SK-N-MC (cell line): ENCODE measurements at regions not wholly inside any gene's neighbourhood (a gene's known extent, or its start where the extent isn't known, plus 50 kb on each side); places are given as distances from the start of the nearest gene placed in this dataset.

Experiments
- DNase-seq: peaks from one replicate; pipeline ENCODE4 v3.0.0-alpha.2; 2011; ENCODE audit warnings: low read depth, low spot score
- H3K27ac ChIP-seq: fragments of 200-600 bp; sonication (generic); 2 replicates; pipeline ENCODE4 v1.5.1; 2016; ENCODE audit warnings: mixed run types
- H3K36me3 ChIP-seq: fragments of 200-600 bp; sonication (generic); 2 replicates; pipeline ENCODE4 v1.6.1; 2017; ENCODE audit warnings: antibody characterized with exemption, low read length, mixed read lengths; ENCODE audit not compliant: insufficient read depth
- H3K4me3 ChIP-seq: fragments of 200-600 bp; sonication (generic); 2 replicates; pipeline ENCODE4 v1.5.1; 2016
- H3K9ac ChIP-seq: fragments of 200-600 bp; sonication (generic); 2 replicates; pipeline ENCODE4 v1.8.0; 2017; ENCODE audit warnings: mixed run types, mixed read lengths; ENCODE audit not compliant: insufficient read length
- H3K9me3 ChIP-seq: fragments of 200-600 bp; sonication (generic); 2 replicates; pipeline ENCODE4 v1.6.1; 2017; ENCODE audit warnings: low read depth, mild to moderate bottlenecking, antibody characterized with exemption, low read length, moderate library complexity, mixed read lengths
- EZH2 ChIP-seq: fragments of 200-600 bp; sonication (generic); IDR thresholded peaks from one replicate; pipeline ENCODE4 v1.6.1; 2017; ENCODE audit warnings: antibody characterized with exemption
- FOXP2 ChIP-seq: optimal IDR thresholded peaks from 2 replicates; pipeline ENCODE3; 2011; ENCODE audit warnings: mild to moderate bottlenecking, moderate library complexity; ENCODE audit not compliant: insufficient read depth; ENCODE audit errors: extremely low read length, control extremely low read depth
- POLR2AphosphoS5 ChIP-seq: IDR thresholded peaks from 2 replicates; pipeline ENCODE4 v1.6.1; 2012; ENCODE audit warnings: mild to moderate bottlenecking, low read depth, low read length, borderline replicate concordance

DNA sequence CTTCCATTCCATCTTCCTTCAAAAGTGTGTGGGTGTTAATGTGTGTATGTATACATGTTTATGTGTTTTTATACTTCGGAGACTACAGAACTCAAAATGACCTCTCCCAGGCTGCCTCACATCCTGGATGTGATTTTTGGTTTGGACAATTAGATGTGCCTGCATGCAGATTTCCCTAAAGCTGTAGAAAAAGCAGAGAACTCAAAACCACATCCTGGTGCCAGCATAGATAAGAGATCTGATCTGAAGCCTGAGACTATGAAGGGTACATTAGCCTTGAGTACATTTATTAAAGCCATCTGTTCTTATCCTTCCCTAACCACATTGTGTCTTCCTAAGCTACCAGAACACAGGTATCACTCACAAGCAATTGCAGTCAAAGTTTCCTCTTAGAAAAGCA is 319.4 kb upstream of the RASGRP1 start:
- no peaks in the 10 kb centered on the region for H3K9me3 ChIP-seq
- no peak overlapping the region for H3K4me3 ChIP-seq
- H3K9ac ChIP-seq, result no peak overlapping the region
- no peaks in the 10 kb centered on the region for H3K36me3 ChIP-seq
- TF ChIP-seq POLR2AphosphoS5 (no peak), EZH2 (no peak)
- no peak overlapping the region for H3K27ac ChIP-seq
- DNase-seq, result no peak

DNA sequence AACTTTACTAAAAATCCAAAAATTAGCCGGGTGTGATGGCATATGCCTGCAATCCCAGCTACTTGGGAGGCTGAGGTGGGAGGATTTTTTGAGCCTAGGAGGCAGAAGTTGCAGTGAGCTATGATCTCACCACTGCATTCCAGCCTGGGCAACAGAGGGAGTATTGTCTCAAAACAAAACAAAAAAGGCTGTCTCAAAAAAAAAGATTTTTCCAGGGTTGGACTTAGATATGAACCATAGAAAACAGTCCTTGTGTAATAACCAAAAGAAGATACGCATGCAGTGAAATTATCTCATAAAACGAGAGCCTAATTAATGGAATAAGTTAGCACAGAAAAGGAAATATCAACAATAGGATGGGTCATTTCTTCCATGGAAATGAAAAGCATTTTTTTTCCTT is 320.4 kb upstream of the RASGRP1 start:
- no peaks in the 10 kb centered on the region for H3K36me3 ChIP-seq
- TF ChIP-seq FOXP2, result no peak
- TF ChIP-seq EZH2, result no peak
- no peak for TF ChIP-seq POLR2AphosphoS5
- no peak for DNase-seq
- H3K27ac ChIP-seq, result no peak overlapping the region
- H3K9ac ChIP-seq, result no peak overlapping the region
- H3K9me3 ChIP-seq, result no peaks in the 10 kb centered on the region
- no peak overlapping the region for H3K4me3 ChIP-seq

DNA sequence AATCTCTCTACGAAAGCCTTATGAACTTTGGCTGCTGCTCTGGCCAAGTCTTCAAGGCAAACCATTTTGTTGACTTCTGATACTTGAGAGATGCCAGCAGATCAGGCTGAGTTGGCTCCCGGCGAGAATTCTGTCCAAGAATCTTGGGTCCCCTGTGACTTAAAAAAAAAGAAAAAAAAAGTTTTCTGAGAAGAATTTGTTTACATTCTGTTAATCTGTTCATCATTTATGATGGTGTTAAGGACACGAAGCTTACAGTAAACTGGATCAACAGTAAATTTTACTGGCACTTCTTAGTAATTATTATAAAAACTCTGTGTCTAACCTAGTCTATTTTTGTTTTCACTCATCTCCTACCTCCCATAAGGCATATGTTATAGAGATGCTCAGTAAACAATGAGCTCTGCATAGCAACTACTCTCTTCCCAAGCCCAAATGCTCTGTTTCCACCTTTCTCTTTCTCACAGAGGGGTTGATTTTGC is 320.9 kb upstream of the RASGRP1 start:
- Histone ChIP-seq H3K4me3 (no peak overlapping the region), H3K27ac (no peak overlapping the region), H3K9ac (no peak overlapping the region), H3K36me3 (no peaks in the 10 kb centered on the region), H3K9me3 (no peaks in the 10 kb centered on the region)
- TF ChIP-seq FOXP2, result no peak
- TF ChIP-seq EZH2, result no peak
- no peak for TF ChIP-seq POLR2AphosphoS5
- no peak for DNase-seq

DNA sequence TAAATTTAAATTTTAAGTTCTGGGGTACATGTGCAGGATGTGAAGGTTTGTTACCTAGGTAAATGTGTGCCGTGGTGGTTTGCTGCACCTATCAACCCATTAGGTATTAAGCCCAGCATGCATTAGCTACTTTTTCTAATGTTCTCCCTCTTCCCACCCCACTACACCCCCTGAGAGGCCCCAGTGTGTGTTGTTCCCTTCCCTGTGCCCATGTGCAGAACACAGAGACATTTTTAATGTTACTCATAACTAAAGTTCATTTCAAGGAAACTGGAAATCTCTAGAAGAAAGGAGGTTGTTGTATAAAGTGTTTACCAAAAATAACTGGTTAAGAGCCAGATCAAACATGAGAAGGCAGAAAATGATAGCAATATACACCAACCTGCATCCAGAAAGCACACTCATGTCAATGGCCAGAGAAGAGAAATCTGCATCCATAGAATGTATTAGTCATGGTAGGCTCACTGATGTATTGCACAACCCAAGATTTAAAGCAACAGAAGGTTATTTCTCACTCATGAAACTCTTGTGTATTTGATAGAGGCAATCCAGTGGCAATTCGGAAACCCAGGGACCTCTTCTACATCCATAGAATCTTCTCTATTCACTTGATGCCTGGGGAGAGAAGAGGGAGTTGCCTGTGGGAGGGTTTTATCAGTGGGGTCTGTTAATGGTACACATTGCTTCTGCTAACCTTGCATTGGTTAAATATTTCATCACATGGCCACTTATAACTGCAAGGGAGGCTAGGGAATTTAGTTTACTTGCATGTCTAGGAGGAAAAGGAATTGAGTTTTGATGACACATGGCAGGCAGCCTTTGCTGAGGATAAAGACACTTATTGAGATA is 321.9 kb upstream of the RASGRP1 start:
- H3K27ac ChIP-seq, result no peak overlapping the region

DNA sequence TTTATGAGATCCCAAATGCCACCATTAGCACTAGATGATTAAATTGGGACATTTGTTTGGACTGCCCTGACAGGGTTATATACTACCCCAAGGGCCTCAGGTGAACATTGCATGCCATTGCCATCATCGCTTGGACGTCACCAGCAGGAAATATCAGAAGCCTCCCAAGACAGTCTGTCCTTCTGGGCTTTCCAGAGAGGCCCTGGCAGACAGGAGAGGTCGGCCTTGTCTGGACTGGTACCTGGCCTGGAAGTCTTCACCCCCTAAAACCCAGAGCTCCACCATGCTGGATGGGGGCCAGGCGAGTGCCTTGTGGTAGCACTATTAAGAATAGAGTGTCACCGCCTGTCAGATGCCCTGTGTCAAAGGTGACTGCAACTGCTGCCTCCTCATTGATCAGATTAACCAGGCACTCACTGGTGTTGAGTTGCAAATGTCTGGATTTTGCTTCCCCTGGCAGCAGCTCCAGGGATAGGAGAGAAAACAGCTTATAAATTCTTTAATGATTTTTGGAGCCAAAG is 324.1 kb upstream of the RASGRP1 start:
- Histone ChIP-seq H3K9me3 (no peaks in the 10 kb centered on the region), H3K9ac (no peak overlapping the region), H3K4me3 (no peak overlapping the region), H3K36me3 (no peaks in the 10 kb centered on the region), H3K27ac (no peak overlapping the region)
- no peak for TF ChIP-seq POLR2AphosphoS5
- TF ChIP-seq FOXP2, result no peak
- no peak for TF ChIP-seq EZH2
- DNase-seq, result no peak

More for the DNA sequence above, 321.9 kb upstream of the RASGRP1 start:
- Histone ChIP-seq H3K36me3 (no peaks in the 10 kb centered on the region), H3K4me3 (no peak overlapping the region), H3K9ac (no peak overlapping the region), H3K9me3 (no peaks in the 10 kb centered on the region)
- no peak for DNase-seq
- TF ChIP-seq FOXP2 (no peak), POLR2AphosphoS5 (no peak), EZH2 (no peak)

DNA sequence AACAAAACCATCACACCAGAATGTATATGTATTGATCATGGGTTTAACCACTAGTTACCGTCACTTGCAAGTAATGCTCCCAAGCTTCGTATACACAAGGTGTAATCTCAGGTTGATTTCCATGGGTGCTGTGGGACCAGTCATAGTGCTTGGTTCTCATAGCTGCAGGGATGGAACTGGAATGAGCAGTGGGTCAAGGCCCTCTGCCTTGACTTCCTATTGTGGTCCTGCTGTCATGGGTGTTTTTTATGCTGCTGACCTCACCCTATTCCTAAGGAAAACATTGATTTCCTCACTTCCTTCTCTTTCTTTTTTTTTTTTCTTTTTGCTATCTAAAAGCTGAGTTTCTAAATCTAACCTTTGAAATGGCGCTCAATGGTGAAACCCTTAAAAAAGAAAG is 325.6 kb upstream of the RASGRP1 start:
- no peak for DNase-seq
- no peak overlapping the region for H3K4me3 ChIP-seq
- H3K36me3 ChIP-seq, result no peaks in the 10 kb centered on the region
- no peak for TF ChIP-seq POLR2AphosphoS5
- no peak for TF ChIP-seq EZH2
- H3K27ac ChIP-seq, result no peak overlapping the region
- no peaks in the 10 kb centered on the region for H3K9me3 ChIP-seq
- H3K9ac ChIP-seq, result no peak overlapping the region

DNA sequence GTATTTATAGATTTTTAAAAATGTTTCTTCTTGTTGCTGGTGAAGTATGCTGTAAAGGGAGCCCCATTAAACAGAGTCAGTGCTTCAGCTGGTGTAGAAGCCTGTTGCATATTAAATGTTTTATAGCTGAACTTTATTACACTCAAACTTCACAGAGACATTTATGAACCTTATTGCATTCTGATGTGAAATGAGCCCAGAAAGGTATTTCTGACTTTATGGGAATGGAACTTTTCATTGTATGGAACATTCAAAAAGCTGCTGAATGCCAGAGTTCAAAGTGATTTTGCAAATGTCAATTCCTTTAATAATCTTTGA is 329.3 kb upstream of the RASGRP1 start:
- H3K9ac ChIP-seq, result no peak overlapping the region

DNA sequence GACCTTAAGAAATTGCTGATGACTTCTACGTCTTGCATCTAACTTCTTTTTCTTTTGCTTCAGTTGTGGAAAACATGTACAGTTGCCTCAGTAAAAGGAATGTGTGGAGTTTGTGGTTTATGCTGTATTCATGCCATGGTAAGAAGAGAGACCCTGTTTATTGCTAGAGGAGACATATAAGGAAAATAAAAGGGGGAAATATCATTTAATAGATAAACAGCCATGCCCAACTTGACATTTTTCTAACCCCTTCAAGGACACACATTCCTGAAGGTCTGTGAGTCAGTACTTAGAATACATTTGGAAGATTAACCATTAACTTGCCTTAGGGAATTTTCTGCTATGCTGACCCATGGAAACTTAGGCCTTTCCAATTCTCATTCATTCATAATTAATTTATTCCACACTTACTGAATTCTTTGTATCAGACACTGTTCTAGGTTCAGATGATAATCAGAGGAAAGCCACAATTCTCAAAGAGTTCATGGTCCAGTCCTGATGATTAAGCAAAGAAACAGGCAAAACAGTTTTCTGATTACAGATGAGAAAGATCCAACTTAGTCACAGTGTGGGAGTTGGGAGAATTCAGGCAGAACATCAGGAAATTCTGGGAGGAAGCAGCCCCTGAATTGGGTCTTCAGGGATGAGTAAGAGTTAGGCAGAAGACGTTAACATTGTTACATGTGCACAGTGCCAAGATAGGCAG is 329.8 kb upstream of the RASGRP1 start:
- DNase-seq, result no peak

More for the DNA sequence above, 329.3 kb upstream of the RASGRP1 start:
- H3K27ac ChIP-seq, result no peak overlapping the region
- no peaks in the 10 kb centered on the region for H3K36me3 ChIP-seq
- no peaks in the 10 kb centered on the region for H3K9me3 ChIP-seq
- no peak overlapping the region for H3K4me3 ChIP-seq
- DNase-seq, result no peak
- TF ChIP-seq POLR2AphosphoS5 (no peak), FOXP2 (no peak), EZH2 (no peak)

More for the DNA sequence above, 329.8 kb upstream of the RASGRP1 start:
- Histone ChIP-seq H3K9ac (no peak overlapping the region), H3K9me3 (no peaks in the 10 kb centered on the region), H3K27ac (no peak overlapping the region), H3K36me3 (no peaks in the 10 kb centered on the region), H3K4me3 (no peak overlapping the region)
- TF ChIP-seq FOXP2, result no peak
- no peak for TF ChIP-seq EZH2
